SU-DHL-6 (cell line): ENCODE measurements at regions not wholly inside any gene's neighbourhood (a gene's known extent, or its start where the extent isn't known, plus 50 kb on each side); places are given as distances from the start of the nearest gene placed in this dataset.

Experiments
- H2AFZ ChIP-seq: fragments of 200-600 bp; sonication (generic); 2 replicates; pipeline ENCODE4 v1.6.1; 2014; ENCODE audit warnings: low read depth, mild to moderate bottlenecking, moderate library complexity, mixed read lengths, antibody characterized with exemption, low read length; ENCODE audit not compliant: severe bottlenecking
- H3F3A ChIP-seq: fragments of 200-600 bp; shearing (Covaris generic); 2 replicates; pipeline ENCODE4 v1.6.0; 2016; ENCODE audit warnings: antibody characterized with exemption, mild to moderate bottlenecking; ENCODE audit not compliant: insufficient read depth
- H3K27ac ChIP-seq: fragments of 200-600 bp; sonication (generic); 2 replicates; pipeline ENCODE4 v1.5.1; 2016; ENCODE audit warnings: low read depth, mild to moderate bottlenecking, low read length, moderate library complexity, mixed read lengths
- H3K27me3 ChIP-seq: fragments of 200-600 bp; sonication (generic), shearing (Covaris generic); 2 replicates; pipeline ENCODE4 v1.6.0; 2014; ENCODE audit warnings: mild to moderate bottlenecking, low read length
- H3K36me3 ChIP-seq: fragments of 200-600 bp; sonication (generic); 2 replicates; pipeline ENCODE4 v1.6.1; 2014; ENCODE audit warnings: mild to moderate bottlenecking, low read length, mixed read lengths
- H3K4me2 ChIP-seq: fragments of 300-600, 200-600 bp; shearing (Covaris generic), sonication (generic); 2 replicates; pipeline ENCODE4 v1.6.0; 2014; ENCODE audit warnings: low read length, low read depth, mild to moderate bottlenecking; ENCODE audit not compliant: poor library complexity, severe bottlenecking
- H3K4me3 ChIP-seq: fragments of 200-600 bp; sonication (generic); 2 replicates; pipeline ENCODE4 v1.5.1; 2014; ENCODE audit warnings: antibody characterized with exemption, low read length, mild to moderate bottlenecking, mixed read lengths; ENCODE audit not compliant: insufficient read depth, poor library complexity, severe bottlenecking
- H3K79me2 ChIP-seq: fragments of 200-600 bp; sonication (generic); 2 replicates; pipeline ENCODE4 v1.6.1; 2014; ENCODE audit warnings: mild to moderate bottlenecking, low read length, moderate library complexity; ENCODE audit not compliant: insufficient read depth
- H3K9ac ChIP-seq: fragments of 200-600 bp; sonication (generic); 2 replicates; pipeline ENCODE4 v1.7.0; 2014; ENCODE audit warnings: mild to moderate bottlenecking, low read length
- H3K9me2 ChIP-seq: fragments of 200-600 bp; sonication (generic); replicated peaks from 2 replicates; pipeline ENCODE4 v1.6.1; 2014; ENCODE audit warnings: low read length; ENCODE audit not compliant: insufficient read depth
- H3K9me3 ChIP-seq: fragments of 200-600 bp; sonication (generic); 2 replicates; pipeline ENCODE4 v1.6.1; 2014; ENCODE audit warnings: low read length, mixed read lengths; ENCODE audit not compliant: insufficient read depth
- H4K20me1 ChIP-seq: fragments of 200-600 bp; sonication (generic); 2 replicates; pipeline ENCODE4 v1.6.1; 2014; ENCODE audit warnings: low read depth, mild to moderate bottlenecking, antibody characterized with exemption, low read length, moderate library complexity, mixed read lengths
- EZH2phosphoT487 ChIP-seq: fragments of 200-600 bp; sonication (generic), shearing (Covaris generic); conservative IDR thresholded peaks from 2 replicates; pipeline ENCODE4 v1.6.1; 2018; ENCODE audit warnings: mild to moderate bottlenecking, antibody characterized with exemption, low read length, moderate library complexity, mixed read lengths
- TF ChIP-seq, protein P1 (sequence below): fragments of 200-600 bp; sonication (generic); IDR thresholded peaks from one replicate; pipeline ENCODE4 v1.5.1; 2017; ENCODE audit warnings: antibody characterized with exemption, mild to moderate bottlenecking, low read length, moderate library complexity; ENCODE audit not compliant: insufficient read depth, poor library complexity, severe bottlenecking

GRCh38 chr7:89934101-89934500 is 220.2 kb upstream of the STEAP1 start:
- Histone ChIP-seq H3K27ac (no peak overlapping the region), H3K9me2 (no peaks in the 10 kb centered on the region), H3K79me2 (no peaks in the 10 kb centered on the region), H2AFZ (no peak overlapping the region), H3F3A (no peaks in the 10 kb centered on the region), H4K20me1 (no peaks in the 10 kb centered on the region), H3K9ac (no peak overlapping the region), H3K27me3 (no peaks in the 10 kb centered on the region), H3K9me3 (no peaks in the 10 kb centered on the region), H3K4me2 (no peak overlapping the region), H3K36me3 (no peaks in the 10 kb centered on the region), H3K4me3 (no peak overlapping the region)
- TF ChIP-seq, protein P1, sequence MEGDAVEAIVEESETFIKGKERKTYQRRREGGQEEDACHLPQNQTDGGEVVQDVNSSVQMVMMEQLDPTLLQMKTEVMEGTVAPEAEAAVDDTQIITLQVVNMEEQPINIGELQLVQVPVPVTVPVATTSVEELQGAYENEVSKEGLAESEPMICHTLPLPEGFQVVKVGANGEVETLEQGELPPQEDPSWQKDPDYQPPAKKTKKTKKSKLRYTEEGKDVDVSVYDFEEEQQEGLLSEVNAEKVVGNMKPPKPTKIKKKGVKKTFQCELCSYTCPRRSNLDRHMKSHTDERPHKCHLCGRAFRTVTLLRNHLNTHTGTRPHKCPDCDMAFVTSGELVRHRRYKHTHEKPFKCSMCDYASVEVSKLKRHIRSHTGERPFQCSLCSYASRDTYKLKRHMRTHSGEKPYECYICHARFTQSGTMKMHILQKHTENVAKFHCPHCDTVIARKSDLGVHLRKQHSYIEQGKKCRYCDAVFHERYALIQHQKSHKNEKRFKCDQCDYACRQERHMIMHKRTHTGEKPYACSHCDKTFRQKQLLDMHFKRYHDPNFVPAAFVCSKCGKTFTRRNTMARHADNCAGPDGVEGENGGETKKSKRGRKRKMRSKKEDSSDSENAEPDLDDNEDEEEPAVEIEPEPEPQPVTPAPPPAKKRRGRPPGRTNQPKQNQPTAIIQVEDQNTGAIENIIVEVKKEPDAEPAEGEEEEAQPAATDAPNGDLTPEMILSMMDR: no peak
- no peak for TF ChIP-seq EZH2phosphoT487

DNA sequence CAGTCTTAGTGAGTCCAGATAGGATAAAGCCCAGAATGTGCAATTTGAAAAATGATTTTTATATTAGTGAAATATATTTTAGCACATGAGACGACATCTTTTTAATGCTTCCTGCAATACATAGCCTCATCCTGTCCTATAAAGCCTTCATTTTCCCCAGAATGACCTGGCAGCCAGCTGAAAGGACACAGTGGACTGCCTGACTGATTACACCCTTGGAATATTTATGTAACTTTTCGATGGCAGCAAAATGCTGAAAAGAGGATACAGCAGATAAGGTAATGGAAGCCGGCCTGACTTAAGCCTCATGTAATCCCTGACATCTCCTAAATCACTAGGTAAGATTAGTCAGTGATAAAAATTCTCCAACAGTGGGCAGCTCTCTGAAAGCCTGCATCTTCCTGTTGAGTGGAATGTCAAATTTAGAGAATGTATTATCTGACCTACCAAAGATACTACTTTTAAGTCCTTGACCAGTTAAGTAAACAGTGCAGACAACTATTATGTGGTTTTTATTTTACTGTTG is 210.7 kb upstream of the STEAP1 start:
- Histone ChIP-seq H3K79me2 (no peaks in the 10 kb centered on the region), H3K27ac (no peak overlapping the region), H3K36me3 (no peaks in the 10 kb centered on the region), H3K9me2 (no peaks in the 10 kb centered on the region), H3K4me3 (no peak overlapping the region), H3K4me2 (no peak overlapping the region), H2AFZ (no peak overlapping the region), H3F3A (no peaks in the 10 kb centered on the region), H3K9ac (no peak overlapping the region), H3K9me3 (no peaks in the 10 kb centered on the region), H4K20me1 (no peaks in the 10 kb centered on the region), H3K27me3 (no peaks in the 10 kb centered on the region)
- no peak for TF ChIP-seq EZH2phosphoT487
- TF ChIP-seq, protein P1: no peak

GRCh38 chr7:89958525-89959068 is 195.7 kb upstream of the STEAP1 start:
- Histone ChIP-seq H3K27me3 (no peaks in the 10 kb centered on the region), H3K79me2 (no peaks in the 10 kb centered on the region), H2AFZ (no peak overlapping the region), H3F3A (no peaks in the 10 kb centered on the region), H3K9me2 (no peaks in the 10 kb centered on the region), H3K27ac (no peak overlapping the region), H3K4me3 (no peak overlapping the region), H3K9me3 (no peaks in the 10 kb centered on the region), H3K4me2 (no peak overlapping the region), H3K36me3 (no peaks in the 10 kb centered on the region), H4K20me1 (no peaks in the 10 kb centered on the region), H3K9ac (no peak overlapping the region)
- TF ChIP-seq, protein P1: no peak
- TF ChIP-seq EZH2phosphoT487: no peak
